CD4-positive, alpha-beta T cell treated with Interleukin-4 for 4 hours (primary cell): ENCODE measurements at regions not wholly inside any gene's neighbourhood (a gene's known extent, or its start where the extent isn't known, plus 50 kb on each side); places are given as distances from the start of the nearest gene placed in this dataset.
A peak's percentile ranks its signal among the peaks of the same experiment; 100 is the strongest.

Source experiments
- DNase-seq: peaks from one replicate; pipeline ENCODE4 v3.0.0-alpha.2; 2020

GRCh38 chr3:30069056-30069455 lies 537.3 kb upstream of the TGFBR2 start:
- DNase-seq = no peak

- no peak for DNase-seq
These were observed 533.4 kb upstream of the TGFBR2 start for GRCh38 chr3:30073040-30073439.

GRCh38 chr3:30073622-30074021 lies 532.8 kb upstream of the TGFBR2 start:
- DNase-seq = no peak

GRCh38 chr3:30075514-30075913 lies 530.9 kb upstream of the TGFBR2 start:
- no peak for DNase-seq

GRCh38 chr3:30076899-30077298 lies 529.5 kb upstream of the TGFBR2 start:
- no peak for DNase-seq

GRCh38 chr3:30077746-30078145 lies 528.7 kb upstream of the TGFBR2 start:
- DNase-seq = no peak

GRCh38 chr3:30078736-30079135 lies 527.7 kb upstream of the TGFBR2 start:
- DNase-seq = no peak

- no peak for DNase-seq
These were observed 524.5 kb upstream of the TGFBR2 start for GRCh38 chr3:30081904-30082303.

GRCh38 chr3:30082652-30083051 lies 523.7 kb upstream of the TGFBR2 start:
- DNase-seq = no peak

- DNase-seq = no peak
These were observed 523.1 kb upstream of the TGFBR2 start for GRCh38 chr3:30083315-30083714.

- DNase-seq = no peak
These were observed 522.1 kb upstream of the TGFBR2 start for GRCh38 chr3:30084316-30084715.

GRCh38 chr3:30084971-30085403 lies 521.4 kb upstream of the TGFBR2 start:
- no peak for DNase-seq

- DNase-seq = no peak
These were observed 520.9 kb upstream of the TGFBR2 start for GRCh38 chr3:30085486-30085885.

GRCh38 chr3:30091686-30092085 lies 514.7 kb upstream of the TGFBR2 start:
- DNase-seq = no peak

GRCh38 chr3:30097022-30097650 lies 509.3 kb upstream of the TGFBR2 start:
- no peak for DNase-seq

GRCh38 chr3:30098243-30098642 lies 508.2 kb upstream of the TGFBR2 start:
- no peak for DNase-seq

- no peak for DNase-seq
These were observed 507.5 kb upstream of the TGFBR2 start for GRCh38 chr3:30098653-30099455.

- DNase-seq = no peak
These were observed 504.0 kb upstream of the TGFBR2 start for GRCh38 chr3:30102356-30102755.

GRCh38 chr3:30103186-30103585 lies 503.2 kb upstream of the TGFBR2 start:
- DNase-seq = no peak

GRCh38 chr3:30107531-30107930 lies 498.9 kb upstream of the TGFBR2 start:
- no peak for DNase-seq

- DNase-seq = no peak
These were observed 494.0 kb upstream of the TGFBR2 start for GRCh38 chr3:30112411-30112810.

- peak; percentile 26 for DNase-seq
These were observed 493.4 kb upstream of the TGFBR2 start for GRCh38 chr3:30112902-30113484.

- DNase-seq = no peak
These were observed 492.5 kb upstream of the TGFBR2 start for GRCh38 chr3:30113906-30114305.

GRCh38 chr3:30114918-30115317 lies 491.5 kb upstream of the TGFBR2 start:
- DNase-seq = no peak
